ENCODE measurements at regions not wholly inside any gene's neighbourhood (a gene's known extent, or its start where the extent isn't known, plus 50 kb on each side); places are given as distances from the start of the nearest gene placed in this dataset.
"Not testable (repeated sequence)": the region's sequence is repeated elsewhere in the genome, so short reads cannot be mapped to it uniquely, and the experiment has no call there.

DNA sequence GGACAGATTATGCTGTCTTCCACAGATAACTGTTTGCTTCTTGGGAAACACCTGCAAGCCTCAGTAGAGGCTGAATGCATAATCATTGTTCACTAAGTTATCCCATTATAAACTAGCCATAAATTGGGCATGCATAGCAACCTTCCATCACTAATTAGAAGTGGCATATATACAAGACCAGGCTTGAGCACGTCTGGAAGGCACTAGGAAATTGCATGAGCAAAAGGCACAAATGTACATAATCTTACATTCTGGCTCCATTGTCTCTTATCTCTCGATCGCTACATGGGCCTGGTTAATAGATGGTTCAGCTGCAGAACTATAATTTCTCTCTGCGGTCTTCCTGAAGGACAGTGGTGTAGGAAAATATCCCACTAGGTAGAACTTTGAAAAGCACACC lies 679.2 kb downstream of the RPL10L start:
- DNase-seq = no peak

DNA sequence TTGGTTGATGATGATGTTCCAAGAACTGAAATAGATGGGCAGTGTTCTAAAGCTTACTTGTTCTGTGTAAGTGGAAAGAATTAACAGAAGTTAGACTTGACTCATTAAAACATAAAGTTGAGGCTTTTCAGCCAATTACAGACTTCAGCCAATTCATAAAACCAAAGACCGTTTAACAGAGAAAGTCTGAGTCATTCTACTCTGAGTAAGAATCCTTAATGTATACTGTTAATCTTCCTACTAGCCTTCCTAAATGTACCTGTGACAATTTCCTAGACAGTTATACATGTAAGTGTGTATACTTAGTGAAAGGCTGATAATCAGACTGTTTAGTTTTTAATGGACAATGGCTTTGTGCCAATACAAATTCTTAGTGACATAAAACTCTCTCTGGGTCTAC lies 681.0 kb downstream of the RPL10L start:
- DNase-seq = no peak

DNA sequence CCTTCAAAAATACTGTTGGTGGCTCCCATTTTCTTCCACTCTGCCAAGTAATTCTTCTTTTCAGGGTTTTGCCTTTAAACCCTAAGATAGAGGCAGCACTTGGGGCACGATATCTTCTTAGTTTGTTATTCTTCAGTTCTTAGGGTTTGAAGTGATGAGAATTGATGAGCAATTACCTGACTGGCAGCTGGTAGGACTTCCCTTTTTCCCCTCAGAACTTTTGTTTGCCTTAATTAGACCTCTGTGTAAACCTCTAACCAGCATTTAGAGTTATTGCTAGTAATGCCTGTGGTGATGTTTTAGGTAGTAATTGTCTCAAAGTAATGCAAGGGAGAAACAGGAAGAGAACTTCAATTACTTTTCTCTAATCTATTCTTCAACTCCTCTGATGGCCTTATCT lies 683.5 kb downstream of the RPL10L start:
- no peak for DNase-seq

DNA sequence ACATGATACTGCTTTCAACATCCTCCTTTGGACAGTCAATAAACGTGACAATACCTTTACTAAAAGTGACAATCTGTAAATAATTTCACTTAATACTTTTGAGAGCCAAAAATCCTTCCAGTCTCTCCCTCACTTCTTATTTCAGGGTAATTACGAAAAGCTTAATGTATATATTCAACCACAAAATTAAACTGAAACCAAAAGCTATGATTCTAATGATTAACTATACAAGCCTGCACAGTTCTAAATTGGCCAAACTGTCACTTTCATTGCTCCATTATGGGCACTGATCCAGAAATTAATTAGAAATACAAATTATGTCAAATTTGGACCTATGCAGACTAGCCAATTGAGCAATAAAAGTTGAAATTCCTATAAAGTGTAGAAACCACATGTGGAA lies 696.5 kb upstream of the MIS18BP1 start:
- no peak for DNase-seq

DNA sequence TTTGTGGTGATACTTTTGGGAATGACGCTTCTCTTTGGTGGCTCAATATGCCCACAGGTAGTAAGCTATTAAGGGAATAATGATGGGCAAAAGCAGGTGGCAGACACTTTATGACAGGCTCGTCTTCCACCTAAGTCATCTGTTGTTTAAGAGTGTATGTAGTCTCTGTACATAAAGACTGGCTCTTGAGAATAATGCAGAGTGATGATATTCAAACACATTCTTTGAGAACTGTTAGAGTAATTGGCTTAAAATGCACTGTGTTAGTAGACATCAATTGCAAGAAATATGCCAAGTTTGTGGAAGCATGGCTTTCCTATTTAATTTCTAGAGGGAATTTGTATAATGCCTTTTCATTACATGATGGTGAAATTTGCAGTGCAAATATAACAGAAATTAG lies 694.8 kb upstream of the MIS18BP1 start:
- DNase-seq = no peak

DNA sequence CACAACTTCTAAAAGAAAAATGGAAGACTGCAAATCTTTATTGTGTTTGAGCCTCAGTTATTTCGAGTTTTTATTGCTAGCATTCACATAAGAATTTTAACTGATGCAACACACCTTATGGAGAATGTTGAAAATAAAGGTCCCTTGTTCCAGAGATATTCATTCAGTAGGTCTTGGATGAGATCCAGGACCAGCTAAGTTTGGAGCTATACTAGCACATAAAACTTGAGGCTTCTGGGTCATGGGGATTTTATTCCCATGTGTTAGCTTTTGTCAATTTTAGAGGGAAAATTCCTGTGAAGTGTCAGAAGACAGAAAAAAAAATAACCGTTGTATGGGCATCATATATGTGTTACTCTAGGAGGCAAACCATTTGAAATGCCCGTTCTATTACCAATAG lies 693.2 kb upstream of the MIS18BP1 start:
- no peak for DNase-seq

DNA sequence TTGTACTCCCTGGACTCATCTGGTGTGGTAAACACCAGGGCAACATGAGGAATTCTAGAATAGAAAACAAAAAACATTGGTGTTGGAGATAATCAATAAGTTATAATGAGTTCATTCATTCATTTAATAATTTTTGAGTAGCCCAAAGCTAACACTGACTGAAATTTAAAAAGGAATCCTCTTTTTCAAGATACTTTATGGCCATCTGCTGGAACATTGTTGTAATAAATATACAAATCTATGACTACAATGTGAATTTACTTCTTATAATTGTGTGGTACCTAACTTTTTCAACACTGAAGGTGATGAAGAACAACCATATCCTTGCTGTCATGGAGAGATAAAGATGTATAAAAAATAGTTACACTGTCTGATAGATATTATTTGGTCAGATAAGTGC lies 687.3 kb upstream of the MIS18BP1 start:
- no peak for DNase-seq

DNA sequence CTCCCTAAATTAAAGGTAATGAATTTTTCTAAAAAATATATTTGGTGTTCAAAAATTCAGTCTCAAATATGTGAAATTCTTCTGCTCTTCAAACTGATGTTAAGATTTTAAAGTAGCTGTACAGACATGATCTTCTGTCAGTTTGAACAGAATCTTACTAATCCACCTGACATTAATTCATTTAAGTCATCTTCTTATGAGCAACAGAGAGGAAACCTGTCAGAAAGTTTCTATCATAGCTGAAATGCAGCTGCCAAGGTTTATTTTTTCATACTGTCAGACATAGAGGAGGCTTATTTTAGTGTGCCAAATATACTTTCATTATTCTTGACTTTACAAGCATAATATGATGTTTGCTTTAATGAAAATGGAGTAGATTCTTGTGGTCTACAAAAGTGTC lies 686.6 kb upstream of the MIS18BP1 start:
- no peak for DNase-seq

DNA sequence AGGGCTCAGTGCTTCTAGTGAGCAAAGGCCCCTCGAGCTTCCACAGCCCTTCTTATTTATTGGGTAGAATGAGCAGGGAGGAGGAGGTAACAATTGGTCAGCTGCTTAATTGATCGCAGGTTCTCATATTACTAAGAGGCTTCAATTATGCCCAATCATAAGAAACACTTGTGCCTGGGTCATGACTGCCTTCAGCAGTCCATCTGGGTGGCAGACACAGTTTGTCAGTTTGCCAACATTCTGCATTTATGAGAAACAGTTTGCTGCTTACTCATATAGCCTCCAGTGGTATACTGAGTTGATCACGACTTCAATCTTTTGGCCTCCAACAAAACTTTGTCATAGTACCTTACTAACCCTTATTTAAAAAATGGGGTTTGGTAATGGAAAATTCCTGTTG lies 667.0 kb upstream of the MIS18BP1 start:
- not testable (repeated sequence) for DNase-seq

DNA sequence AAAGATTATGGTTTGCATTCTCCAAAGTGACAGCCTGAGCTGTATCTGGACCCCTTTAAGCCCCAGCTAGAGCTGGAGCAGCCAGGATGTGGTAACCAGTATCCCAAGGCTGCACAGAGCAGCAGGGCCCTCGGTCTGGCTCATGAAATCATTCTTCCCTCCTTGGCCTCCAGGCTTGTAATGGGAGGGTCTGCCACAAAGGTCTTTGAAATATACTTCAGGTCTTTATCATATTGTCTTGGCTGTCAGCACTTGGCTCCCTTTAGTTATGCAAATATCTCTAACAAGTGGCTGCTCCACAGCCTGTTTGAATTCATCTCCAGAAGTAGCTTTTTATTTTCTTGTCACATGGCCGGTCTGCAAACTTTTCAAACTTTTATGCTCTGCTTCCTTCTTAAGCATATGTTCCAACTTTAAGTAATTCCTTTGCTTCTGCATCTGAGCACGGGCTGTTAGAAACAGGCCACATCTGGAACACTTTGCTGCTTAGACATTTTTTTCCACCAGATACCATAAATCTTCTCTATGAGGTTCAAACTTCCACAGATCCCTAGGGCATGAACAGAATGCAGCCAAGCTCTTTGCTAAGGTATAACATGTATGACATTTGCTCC lies 663.4 kb upstream of the MIS18BP1 start:
- DNase-seq = no peak

DNA sequence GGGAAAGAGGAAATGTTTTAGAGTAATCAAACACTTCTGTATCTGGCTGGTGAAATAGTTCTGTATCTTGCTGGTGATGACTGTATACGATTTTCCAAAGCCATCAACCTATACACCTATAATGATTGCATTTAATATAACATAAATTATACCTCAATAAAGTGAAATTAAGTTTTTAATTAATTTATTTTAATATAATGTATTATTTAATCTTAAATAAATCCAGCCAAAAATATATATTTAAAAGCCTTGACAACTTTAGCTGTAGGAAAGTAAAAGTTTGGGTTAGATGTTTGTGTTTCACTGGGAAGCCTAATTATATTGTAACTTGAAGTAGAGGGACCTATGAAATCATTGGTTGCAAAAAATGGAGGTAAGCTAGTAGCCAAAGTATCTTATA lies 654.8 kb upstream of the MIS18BP1 start:
- no peak for DNase-seq

DNA sequence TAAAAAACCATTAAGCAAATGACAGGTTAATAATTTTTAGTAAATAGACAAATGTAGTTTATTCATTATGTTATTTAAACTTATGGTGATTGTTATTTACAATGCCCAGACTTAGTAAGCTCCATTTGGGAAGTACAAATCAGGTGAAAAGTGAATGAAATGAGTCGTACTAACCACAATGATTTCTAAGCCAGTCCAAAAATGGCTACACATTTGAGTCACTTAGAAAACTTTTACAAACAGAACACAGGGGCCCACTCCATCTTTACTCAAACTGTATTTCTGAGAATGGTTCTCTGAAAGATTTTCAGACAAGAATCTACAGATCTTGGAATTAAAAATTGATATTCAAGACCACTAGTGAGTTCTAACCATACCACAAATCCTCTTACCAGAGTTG lies 653.3 kb upstream of the MIS18BP1 start:
- DNase-seq = no peak

DNA sequence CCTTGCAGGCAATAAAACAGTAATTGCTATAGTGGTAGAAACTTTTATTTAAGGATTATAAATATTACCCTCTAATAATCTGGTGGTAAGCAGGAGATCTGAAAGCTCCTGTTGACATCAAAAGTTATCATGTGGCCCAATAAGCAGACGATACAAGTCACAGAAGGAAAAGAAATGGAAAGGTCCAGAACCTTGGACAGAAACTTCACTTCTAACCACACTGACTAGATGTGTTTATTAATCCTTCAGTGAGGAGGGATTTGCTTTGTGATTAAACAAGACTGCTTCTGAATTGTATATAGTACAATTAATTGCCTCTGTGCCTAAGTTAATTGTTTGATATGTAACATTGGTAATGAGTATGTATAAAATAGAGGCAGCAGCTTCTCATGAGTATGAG lies 652.7 kb upstream of the MIS18BP1 start:
- DNase-seq = no peak

DNA sequence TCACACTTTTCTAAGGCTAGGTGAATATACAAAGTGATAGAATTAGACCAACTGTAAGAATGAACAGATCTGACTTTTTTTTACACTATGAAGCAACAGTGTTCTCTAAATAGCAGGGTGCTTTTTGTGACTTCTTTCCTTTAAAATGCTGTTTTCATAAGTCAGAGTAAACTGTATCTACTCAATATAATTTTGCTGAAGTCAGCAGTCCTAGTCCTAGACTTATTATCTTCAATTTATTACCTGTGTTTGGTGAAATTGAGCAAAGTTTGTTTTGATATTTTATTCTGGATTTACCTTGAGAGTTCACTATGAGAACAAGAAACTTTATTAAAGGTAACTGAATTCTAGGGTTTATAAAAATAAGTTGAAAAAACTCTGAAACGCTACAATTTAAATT lies 651.3 kb upstream of the MIS18BP1 start:
- DNase-seq = no peak

DNA sequence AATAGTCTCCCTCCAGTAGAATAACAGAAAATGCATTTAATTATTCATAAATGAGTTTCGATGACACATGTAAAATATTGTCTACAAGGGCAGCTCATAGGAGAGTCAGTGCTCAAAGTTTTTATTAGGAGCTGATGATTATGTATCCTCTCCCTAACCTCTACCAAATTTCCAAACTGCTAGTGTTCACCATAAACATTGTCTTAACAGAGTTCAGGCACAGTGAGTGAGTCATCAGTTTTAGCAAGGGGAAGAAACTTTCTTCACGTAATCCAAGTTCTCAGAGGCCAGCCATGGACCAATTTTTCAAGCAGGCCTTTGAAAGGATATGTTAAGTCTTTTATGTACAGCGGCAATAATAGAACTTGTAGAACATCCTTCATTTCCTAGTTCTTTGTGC lies 649.2 kb upstream of the MIS18BP1 start:
- no peak for DNase-seq

DNA sequence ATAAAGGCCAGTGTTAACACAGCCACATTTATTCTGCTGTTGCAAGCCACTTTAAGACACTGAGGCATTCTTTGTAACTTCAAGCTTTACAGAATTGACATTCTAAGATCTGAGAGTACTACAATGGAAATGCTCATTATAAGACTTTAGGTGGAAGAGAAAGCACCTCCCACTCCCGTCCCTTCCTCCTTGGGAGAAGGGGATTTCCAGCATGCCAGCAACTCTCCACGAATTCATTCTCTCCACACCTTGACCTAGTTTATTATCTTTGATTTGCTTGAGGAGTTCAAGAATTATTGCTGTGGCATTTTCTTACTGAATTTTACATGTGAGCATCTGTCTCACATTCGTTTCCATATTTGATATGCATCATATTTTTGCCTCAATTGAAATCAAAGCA lies 644.4 kb upstream of the MIS18BP1 start:
- DNase-seq = no peak

DNA sequence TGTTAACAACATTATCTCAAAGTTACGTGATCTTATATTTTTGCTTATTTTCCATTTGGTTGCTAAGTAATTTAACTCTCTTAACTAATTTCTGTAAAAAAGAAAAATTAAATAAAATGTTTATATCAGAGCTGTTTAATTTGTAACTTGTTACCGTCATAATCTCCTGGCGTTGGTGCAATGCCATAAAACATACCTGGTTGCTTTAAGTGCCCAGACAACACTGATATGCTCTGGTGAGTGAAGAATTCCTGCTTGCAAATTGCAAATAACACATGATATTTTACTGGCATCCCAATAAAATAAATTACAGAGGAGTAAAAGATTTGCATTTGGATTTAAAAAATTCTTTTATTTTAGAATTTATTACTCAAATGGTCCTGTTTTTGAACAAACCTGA lies 640.1 kb upstream of the MIS18BP1 start:
- no peak for DNase-seq

DNA sequence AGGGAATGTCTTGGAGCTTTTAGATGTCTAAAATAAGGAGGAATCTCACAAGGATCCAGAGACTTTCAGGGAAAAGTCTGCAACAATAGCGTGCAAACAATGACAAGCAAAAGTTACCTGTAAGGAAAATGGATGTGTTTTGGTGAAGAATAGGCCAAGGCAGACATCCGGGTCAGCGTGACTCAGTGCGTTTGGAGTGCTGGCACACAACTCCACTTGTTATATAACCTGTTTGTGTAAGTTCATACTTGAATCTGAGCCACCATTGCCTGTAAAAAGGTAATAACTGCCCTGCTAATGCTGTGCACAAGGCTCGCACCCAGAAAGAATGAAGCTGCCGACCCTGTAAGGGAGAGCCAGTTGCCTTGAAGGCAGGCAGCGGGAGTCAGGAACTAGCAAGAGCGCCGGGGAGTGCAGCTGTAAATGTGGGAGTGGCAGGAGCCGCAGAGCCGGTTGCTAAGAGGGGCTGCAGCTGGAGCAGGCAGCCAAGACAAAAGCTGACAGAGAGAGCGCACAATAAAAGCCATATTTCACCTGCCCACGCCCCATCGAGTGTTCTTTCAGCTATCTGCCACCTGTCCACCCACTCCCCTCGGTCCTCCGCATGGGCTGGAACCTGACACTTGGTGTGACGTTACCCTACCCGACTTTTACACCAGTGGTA lies 638.5 kb upstream of the MIS18BP1 start:
- DNase-seq = peak; percentile 67

DNA sequence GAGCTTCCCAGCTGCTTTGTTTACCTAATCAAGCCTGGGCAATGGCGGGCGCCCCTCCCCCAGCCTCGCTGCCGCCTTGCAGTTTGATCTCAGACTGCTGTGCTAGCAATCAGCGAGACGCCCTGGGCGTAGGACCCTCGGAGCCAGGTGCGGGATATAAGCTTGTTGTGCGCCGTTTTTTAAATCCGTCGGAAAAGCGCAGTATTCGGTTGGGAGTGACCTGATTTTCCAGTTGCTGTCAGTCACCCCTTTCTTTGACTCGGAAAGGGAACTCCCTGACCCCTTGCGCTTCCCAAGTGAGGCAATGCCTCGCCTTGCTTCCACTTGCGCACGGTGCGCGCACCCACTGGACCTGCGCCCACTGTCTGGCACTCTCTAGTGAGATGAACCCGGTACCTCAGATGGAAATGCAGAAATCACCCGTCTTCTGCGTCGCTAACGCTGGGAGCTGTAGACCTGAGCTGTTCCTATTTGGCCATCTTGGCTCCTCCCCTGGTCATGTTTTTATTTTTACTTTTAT lies 635.8 kb upstream of the MIS18BP1 start:
- DNase-seq = not testable (repeated sequence)

DNA sequence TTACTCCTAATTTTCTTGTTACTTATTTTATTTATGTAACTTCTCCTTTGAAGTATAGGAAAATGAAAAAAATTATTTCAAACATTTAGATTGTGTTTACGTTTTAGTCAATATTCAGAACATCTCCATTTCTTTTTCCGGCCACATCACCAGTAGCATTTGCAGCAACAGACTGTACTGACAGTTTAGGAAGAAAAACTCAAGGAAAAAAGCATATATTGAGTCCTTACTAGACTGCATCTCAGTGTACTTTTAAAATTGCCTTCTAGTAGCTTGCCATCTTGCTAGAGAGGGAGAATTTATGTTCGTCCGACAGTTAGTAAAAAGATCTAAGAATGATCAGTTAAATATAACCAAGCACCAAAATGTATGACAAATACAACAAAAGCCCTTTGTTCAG lies 625.0 kb upstream of the MIS18BP1 start:
- DNase-seq = no peak

DNA sequence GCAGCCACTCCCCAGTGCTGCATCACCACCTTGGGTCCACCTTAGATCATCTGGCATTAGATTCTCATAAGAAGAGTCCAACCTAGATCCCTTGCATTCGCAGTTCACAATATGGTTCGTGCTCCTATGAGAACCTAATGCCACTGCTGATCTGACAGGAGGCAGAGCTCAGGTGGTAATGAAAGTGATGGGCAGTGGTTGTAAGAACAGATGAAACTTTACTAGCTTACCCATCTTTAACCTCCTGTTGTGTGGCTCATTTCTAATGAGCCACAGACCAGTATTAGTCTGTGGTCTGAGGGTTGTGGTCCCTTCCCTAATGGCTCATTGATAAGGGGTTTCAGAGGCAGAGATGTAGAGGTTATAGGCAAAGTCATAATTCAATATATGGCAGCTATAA lies 615.9 kb upstream of the MIS18BP1 start:
- DNase-seq = no peak

DNA sequence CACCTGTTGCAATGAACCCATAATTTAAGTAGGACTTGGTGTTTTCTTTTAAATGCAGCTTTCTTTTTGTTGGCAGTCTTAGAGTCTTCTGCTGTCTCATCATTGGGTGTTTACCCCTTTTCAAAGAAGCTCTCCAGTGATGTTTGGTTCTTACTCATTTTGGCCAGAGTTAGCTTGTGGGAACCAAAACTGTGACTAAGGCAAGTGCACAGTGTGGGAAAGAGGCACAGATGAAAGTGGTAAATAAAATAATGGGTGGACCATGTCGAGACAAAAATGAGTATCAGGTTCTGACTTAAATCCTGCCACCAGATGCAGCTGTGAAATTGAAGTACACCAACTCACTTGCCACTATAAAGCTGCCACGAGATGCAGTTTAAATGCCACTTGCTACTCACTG lies 615.4 kb upstream of the MIS18BP1 start:
- DNase-seq = no peak

DNA sequence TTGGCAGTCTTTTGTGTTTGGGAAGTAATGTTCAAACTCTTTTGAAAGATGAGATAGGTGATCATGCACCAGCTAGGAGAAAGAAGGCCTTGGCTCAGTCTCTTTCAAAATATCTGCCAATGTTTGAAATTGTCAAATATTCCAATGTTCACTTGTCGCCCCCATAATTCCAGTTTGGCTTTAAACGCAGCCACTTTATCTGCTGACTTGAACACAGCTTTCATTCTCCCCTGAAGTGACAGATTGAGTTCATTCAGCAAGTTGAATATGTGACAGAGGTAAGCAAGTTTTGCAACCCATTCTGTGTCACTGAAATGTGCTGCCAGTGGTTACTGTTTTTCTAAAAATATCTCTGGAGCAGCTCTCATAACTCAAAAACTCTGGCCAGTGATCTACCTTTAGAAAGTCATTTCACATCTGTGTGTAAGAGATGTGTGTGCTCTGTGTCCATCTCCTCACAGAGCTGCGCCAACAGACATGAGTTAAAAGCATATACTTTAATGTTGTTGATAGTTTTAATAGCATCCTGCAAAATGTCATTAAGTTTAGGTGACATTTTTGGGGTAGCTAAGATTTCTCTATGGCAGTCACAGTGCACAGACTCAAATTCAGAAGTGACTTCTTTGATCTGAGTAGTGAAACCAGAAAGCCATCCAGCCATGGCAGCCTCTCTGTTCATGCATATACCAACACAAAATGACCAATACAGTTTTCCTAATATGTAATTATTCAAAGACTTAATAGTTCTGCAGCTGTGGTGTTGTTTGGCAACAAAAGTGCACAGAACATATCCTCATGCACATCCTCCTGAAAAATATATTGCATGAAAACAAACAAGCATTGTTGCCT lies 614.3 kb upstream of the MIS18BP1 start:
- no peak for DNase-seq

DNA sequence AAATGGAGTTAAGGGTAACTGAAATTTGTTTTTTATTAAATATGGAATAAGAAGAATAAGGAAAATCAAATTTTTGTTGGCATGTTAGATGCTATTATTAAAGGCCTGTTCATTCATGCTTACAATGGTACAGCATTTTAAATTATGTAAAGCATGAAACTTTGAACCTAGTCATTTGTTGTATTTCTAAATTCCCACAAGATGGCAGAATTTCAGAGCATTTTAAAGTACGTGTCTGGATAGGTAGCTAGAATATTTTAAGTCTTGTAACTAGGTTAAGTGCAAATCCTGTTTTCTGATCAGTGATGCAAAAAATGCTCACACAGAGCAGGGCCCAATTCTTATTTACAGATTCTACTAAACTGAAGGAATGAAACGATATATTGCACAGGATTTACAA lies 585.6 kb upstream of the MIS18BP1 start:
- DNase-seq = no peak

Data from islet precursor cell (in vitro differentiated cells).